ENCODE measurements at regions not wholly inside any gene's neighbourhood (a gene's known extent, or its start where the extent isn't known, plus 50 kb on each side); places are given as distances from the start of the nearest gene placed in this dataset.

GRCh38 chr9:85208666-85209065 lies 533.1 kb downstream of the AGTPBP1 start:
- no peak overlapping the region for H3K4me3 ChIP-seq (ENCODE audit: low read depth, low read length)
- DNase-seq (ENCODE audit: low read depth), result no peak
- TF ChIP-seq CTCF (IDR thresholded peaks at IDR 0.05; ENCODE audit: insufficient read depth, low read depth, low read length, missing control alignments), result no peak

- no peak overlapping the region for H3K4me3 ChIP-seq (ENCODE audit: low read depth, low read length)
- no peak for TF ChIP-seq CTCF (IDR thresholded peaks at IDR 0.05; ENCODE audit: insufficient read depth, low read depth, low read length, missing control alignments)
- DNase-seq (ENCODE audit: low read depth), result no peak
Observed at GRCh38 chr9:85204176-85204575, 534.6 kb downstream of the NTRK2 start.

- no peak for DNase-seq (ENCODE audit: low read depth)
Observed at GRCh38 chr9:85202596-85202995, 533.1 kb downstream of the NTRK2 start.

GRCh38 chr9:85200726-85201404 lies 531.3 kb downstream of the NTRK2 start:
- no peak overlapping the region for H3K4me3 ChIP-seq (ENCODE audit: low read depth, low read length)
- no peak for DNase-seq (ENCODE audit: low read depth)
- no peak for TF ChIP-seq CTCF (IDR thresholded peaks at IDR 0.05; ENCODE audit: insufficient read depth, low read depth, low read length, missing control alignments)

More at GRCh38 chr9:85202596-85202995, 533.1 kb downstream of the NTRK2 start:
- no peak for TF ChIP-seq CTCF (IDR thresholded peaks at IDR 0.05; ENCODE audit: insufficient read depth, low read depth, low read length, missing control alignments)
- no peak overlapping the region for H3K4me3 ChIP-seq (ENCODE audit: low read depth, low read length)

GRCh38 chr9:85199866-85200495 lies 530.5 kb downstream of the NTRK2 start:
- no peak for TF ChIP-seq CTCF (IDR thresholded peaks at IDR 0.05; ENCODE audit: insufficient read depth, low read depth, low read length, missing control alignments)
- no peak overlapping the region for H3K4me3 ChIP-seq (ENCODE audit: low read depth, low read length)
- no peak for DNase-seq (ENCODE audit: low read depth)

GRCh38 chr9:85192750-85193149 lies 523.2 kb downstream of the NTRK2 start:
- H3K4me3 ChIP-seq (ENCODE audit: low read depth, low read length), result no peak overlapping the region
- DNase-seq (ENCODE audit: low read depth), result no peak
- TF ChIP-seq CTCF (IDR thresholded peaks at IDR 0.05; ENCODE audit: insufficient read depth, low read depth, low read length, missing control alignments), result no peak

- no peak for DNase-seq (ENCODE audit: low read depth)
- no peak for TF ChIP-seq CTCF (IDR thresholded peaks at IDR 0.05; ENCODE audit: insufficient read depth, low read depth, low read length, missing control alignments)
- no peak overlapping the region for H3K4me3 ChIP-seq (ENCODE audit: low read depth, low read length)
Observed at GRCh38 chr9:85186218-85186585, 516.7 kb downstream of the NTRK2 start.

Data from GM12865 (cell line).